ENCODE measurements at regions not wholly inside any gene's neighbourhood (a gene's known extent, or its start where the extent isn't known, plus 50 kb on each side); places are given as distances from the start of the nearest gene placed in this dataset.

- no peak for DNase-seq
- ATAC-seq, result no peak
- H3K27me3 ChIP-seq, result no peaks in the 10 kb centered on the region
- intact Hi-C loops (cut with DNase I), result loop anchor here in 1 of 2 donors (10.0 kb wide), 1 partner anchor 45 kb away; no protein-coding TSS in a partner anchor
- H3K27ac ChIP-seq, result no peak overlapping the region
- H3K9me3 ChIP-seq, result no peaks in the 10 kb centered on the region
- H3K4me1 ChIP-seq, result peaks cover 0 to 14% (median 7%) of the 10 kb centered on the region in 4 donors
- H3K36me3 ChIP-seq, result no peaks in the 10 kb centered on the region
- no peak for TF ChIP-seq POLR2A (IDR thresholded peaks at IDR 0.05)
- TF ChIP-seq CTCF (IDR thresholded peaks at IDR 0.05), result no peak
- 67% methylated on average over 1 of the region's 9 CpGs for WGBS (ENCODE audit: insufficient coverage, low coverage, low lambda C conversion rate, missing lambda C conversion rate)
- H3K4me3 ChIP-seq, result no peak overlapping the region
These were observed 85.3 kb downstream of the SDC1 start for GRCh38 chr2:20139407-20140172.

GRCh38 chr2:20138696-20139095, 86.2 kb downstream of the SDC1 start:
- intact Hi-C loops (cut with DNase I), result loop anchor here in 1 of 2 donors (10.0 kb wide), 1 partner anchor 46 kb away; no protein-coding TSS in a partner anchor

GRCh38 chr2:20137884-20138283, 86.5 kb upstream of the LAPTM4A start:
- no peak overlapping the region for H3K4me3 ChIP-seq
- ATAC-seq, result no peak
- intact Hi-C loops (cut with DNase I), result loop anchor here in 1 of 2 donors (10.0 kb wide), 1 partner anchor 47 kb away; no protein-coding TSS in a partner anchor

More at GRCh38 chr2:20138696-20139095, 86.2 kb downstream of the SDC1 start:
- Histone ChIP-seq H3K27me3 (no peaks in the 10 kb centered on the region), H3K4me3 (no peak overlapping the region), H3K27ac (no peak overlapping the region), H3K36me3 (no peaks in the 10 kb centered on the region), H3K4me1 (peaks cover 0 to 14% (median 7%) of the 10 kb centered on the region in 4 donors), H3K9me3 (no peaks in the 10 kb centered on the region)
- 65% methylated on average over 5 of the region's 6 CpGs for WGBS (ENCODE audit: insufficient coverage, low coverage, low lambda C conversion rate, missing lambda C conversion rate)
- no peak for TF ChIP-seq CTCF (IDR thresholded peaks at IDR 0.05)
- TF ChIP-seq POLR2A (IDR thresholded peaks at IDR 0.05), result no peak
- no peak for ATAC-seq
- DNase-seq, result no peak

GRCh38 chr2:20137131-20137571, 85.7 kb upstream of the LAPTM4A start:
- DNase-seq, result no peak
- TF ChIP-seq CTCF (IDR thresholded peaks at IDR 0.05) (no peak), POLR2A (IDR thresholded peaks at IDR 0.05) (no peak)
- intact Hi-C loops (cut with DNase I), result loop anchor here in 1 of 2 donors (10.0 kb wide), 1 partner anchor 48 kb away; no protein-coding TSS in a partner anchor

More at GRCh38 chr2:20137884-20138283, 86.5 kb upstream of the LAPTM4A start:
- TF ChIP-seq CTCF (IDR thresholded peaks at IDR 0.05) (no peak), POLR2A (IDR thresholded peaks at IDR 0.05) (no peak)
- no peaks in the 10 kb centered on the region for H3K27me3 ChIP-seq
- H3K9me3 ChIP-seq, result no peaks in the 10 kb centered on the region
- WGBS (ENCODE audit: insufficient coverage, low coverage, low lambda C conversion rate, missing lambda C conversion rate), result 86% methylated on average over 1 of the region's 8 CpGs
- H3K36me3 ChIP-seq, result no peaks in the 10 kb centered on the region
- no peak for DNase-seq
- H3K4me1 ChIP-seq, result peaks cover 0 to 14% (median 7%) of the 10 kb centered on the region in 4 donors
- no peak overlapping the region for H3K27ac ChIP-seq

More at GRCh38 chr2:20137131-20137571, 85.7 kb upstream of the LAPTM4A start:
- Histone ChIP-seq H3K9me3 (no peaks in the 10 kb centered on the region), H3K27ac (no peak overlapping the region), H3K4me1 (peaks cover 0 to 13% (median 6%) of the 10 kb centered on the region in 4 donors), H3K27me3 (no peaks in the 10 kb centered on the region), H3K36me3 (no peaks in the 10 kb centered on the region), H3K4me3 (no peak overlapping the region)
- no peak for ATAC-seq
- WGBS (ENCODE audit: insufficient coverage, low coverage, low lambda C conversion rate, missing lambda C conversion rate), result 78% methylated on average over 3 of the region's 10 CpGs
